Activated T-cell treated with anti-CD3 and anti-CD28 coated beads for 24 hours (primary cell): ENCODE measurements at regions not wholly inside any gene's neighbourhood (a gene's known extent, or its start where the extent isn't known, plus 50 kb on each side); places are given as distances from the start of the nearest gene placed in this dataset.
"Not testable (repeated sequence)": the region's sequence is repeated elsewhere in the genome, so short reads cannot be mapped to it uniquely, and the experiment has no call there.

Experiments used
- DNase-seq: peaks from one replicate; pipeline ENCODE4 v3.0.0-alpha.2; 2020; ENCODE audit warnings: low read depth

GRCh38 chr15:53031469-53031868 is 241.3 kb upstream of the ONECUT1 start:
- no peak for DNase-seq

- no peak for DNase-seq
These were observed 232.7 kb upstream of the ONECUT1 start for GRCh38 chr15:53022788-53023187.

GRCh38 chr15:53013329-53013728 is 223.2 kb upstream of the ONECUT1 start:
- no peak for DNase-seq

GRCh38 chr15:53011779-53012178 is 221.6 kb upstream of the ONECUT1 start:
- not testable (repeated sequence) for DNase-seq

- DNase-seq, result no peak
These were observed 219.0 kb upstream of the ONECUT1 start for GRCh38 chr15:53009093-53009492.

GRCh38 chr15:53000409-53000808 is 210.3 kb upstream of the ONECUT1 start:
- no peak for DNase-seq

- no peak for DNase-seq
These were observed 207.0 kb upstream of the ONECUT1 start for GRCh38 chr15:52997123-52997522.

GRCh38 chr15:52994290-52994689 is 204.2 kb upstream of the ONECUT1 start:
- DNase-seq, result no peak

- DNase-seq, result no peak
These were observed 194.4 kb upstream of the ONECUT1 start for GRCh38 chr15:52984507-52984906.

- no peak for DNase-seq
These were observed 190.3 kb upstream of the ONECUT1 start for GRCh38 chr15:52980446-52980845.

- DNase-seq, result no peak
These were observed 186.5 kb upstream of the ONECUT1 start for GRCh38 chr15:52976516-52977075.

GRCh38 chr15:52975941-52976449 is 185.9 kb upstream of the ONECUT1 start:
- no peak for DNase-seq

GRCh38 chr15:52963865-52964264 is 173.7 kb upstream of the ONECUT1 start:
- no peak for DNase-seq

- no peak for DNase-seq
These were observed 170.1 kb upstream of the ONECUT1 start for GRCh38 chr15:52960283-52960682.

- DNase-seq, result no peak
These were observed 153.6 kb upstream of the ONECUT1 start for GRCh38 chr15:52943746-52944145.

GRCh38 chr15:52936489-52936888 is 146.4 kb upstream of the ONECUT1 start:
- no peak for DNase-seq

GRCh38 chr15:52925130-52925529 is 135.0 kb upstream of the ONECUT1 start:
- no peak for DNase-seq

- no peak for DNase-seq
These were observed 134.5 kb upstream of the ONECUT1 start for GRCh38 chr15:52924630-52925029.

- DNase-seq, result no peak
These were observed 133.5 kb upstream of the ONECUT1 start for GRCh38 chr15:52923626-52924025.

GRCh38 chr15:52922871-52923270 is 132.7 kb upstream of the ONECUT1 start:
- no peak for DNase-seq

- DNase-seq, result no peak
These were observed 122.0 kb upstream of the ONECUT1 start for GRCh38 chr15:52912172-52912571.

GRCh38 chr15:52893338-52893737 is 103.2 kb upstream of the ONECUT1 start:
- no peak for DNase-seq

GRCh38 chr15:52879904-52880303 is 89.8 kb upstream of the ONECUT1 start:
- no peak for DNase-seq

- DNase-seq, result no peak
These were observed 89.0 kb upstream of the ONECUT1 start for GRCh38 chr15:52879145-52879544.
